ENCODE measurements at regions not wholly inside any gene's neighbourhood (a gene's known extent, or its start where the extent isn't known, plus 50 kb on each side); places are given as distances from the start of the nearest gene placed in this dataset.
"Not testable (repeated sequence)": the region's sequence is repeated elsewhere in the genome, so short reads cannot be mapped to it uniquely, and the experiment has no call there.

DNA sequence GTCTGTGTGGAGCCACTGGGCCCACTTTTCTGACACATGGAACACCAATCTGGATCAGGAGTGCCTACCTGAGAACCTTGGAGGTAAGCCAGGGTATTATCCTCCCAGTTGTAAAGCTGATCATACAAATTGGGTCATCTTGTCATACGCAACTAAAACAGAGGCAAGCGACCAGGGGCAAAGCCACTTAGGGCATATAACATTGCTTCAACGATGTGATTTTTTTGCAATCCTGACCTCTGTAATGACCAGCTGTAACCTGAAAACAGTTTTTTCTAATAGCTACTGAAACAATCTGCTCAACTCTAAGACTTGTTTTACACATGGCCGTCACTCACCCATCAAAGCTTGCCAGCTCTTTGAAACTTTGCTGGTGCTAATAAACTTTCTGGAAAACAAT, 261.5 kb upstream of the AGTR2 start:
- Histone ChIP-seq H3K4me3 (ENCODE audit: low read depth, low read length) (no peak overlapping the region), H3K9me3 (ENCODE audit: severe bottlenecking) (no peaks in the 10 kb centered on the region), H3K36me3 (no peaks in the 10 kb centered on the region), H3K27me3 (ENCODE audit: insufficient read depth, low read depth, severe bottlenecking) (no peaks in the 10 kb centered on the region), H3K27ac (no peak overlapping the region)
- TF ChIP-seq, protein P1, sequence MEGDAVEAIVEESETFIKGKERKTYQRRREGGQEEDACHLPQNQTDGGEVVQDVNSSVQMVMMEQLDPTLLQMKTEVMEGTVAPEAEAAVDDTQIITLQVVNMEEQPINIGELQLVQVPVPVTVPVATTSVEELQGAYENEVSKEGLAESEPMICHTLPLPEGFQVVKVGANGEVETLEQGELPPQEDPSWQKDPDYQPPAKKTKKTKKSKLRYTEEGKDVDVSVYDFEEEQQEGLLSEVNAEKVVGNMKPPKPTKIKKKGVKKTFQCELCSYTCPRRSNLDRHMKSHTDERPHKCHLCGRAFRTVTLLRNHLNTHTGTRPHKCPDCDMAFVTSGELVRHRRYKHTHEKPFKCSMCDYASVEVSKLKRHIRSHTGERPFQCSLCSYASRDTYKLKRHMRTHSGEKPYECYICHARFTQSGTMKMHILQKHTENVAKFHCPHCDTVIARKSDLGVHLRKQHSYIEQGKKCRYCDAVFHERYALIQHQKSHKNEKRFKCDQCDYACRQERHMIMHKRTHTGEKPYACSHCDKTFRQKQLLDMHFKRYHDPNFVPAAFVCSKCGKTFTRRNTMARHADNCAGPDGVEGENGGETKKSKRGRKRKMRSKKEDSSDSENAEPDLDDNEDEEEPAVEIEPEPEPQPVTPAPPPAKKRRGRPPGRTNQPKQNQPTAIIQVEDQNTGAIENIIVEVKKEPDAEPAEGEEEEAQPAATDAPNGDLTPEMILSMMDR (IDR thresholded peaks at IDR 0.05; ENCODE audit: low read depth, low read length), result no peak
- DNase-seq, result no peak

DNA sequence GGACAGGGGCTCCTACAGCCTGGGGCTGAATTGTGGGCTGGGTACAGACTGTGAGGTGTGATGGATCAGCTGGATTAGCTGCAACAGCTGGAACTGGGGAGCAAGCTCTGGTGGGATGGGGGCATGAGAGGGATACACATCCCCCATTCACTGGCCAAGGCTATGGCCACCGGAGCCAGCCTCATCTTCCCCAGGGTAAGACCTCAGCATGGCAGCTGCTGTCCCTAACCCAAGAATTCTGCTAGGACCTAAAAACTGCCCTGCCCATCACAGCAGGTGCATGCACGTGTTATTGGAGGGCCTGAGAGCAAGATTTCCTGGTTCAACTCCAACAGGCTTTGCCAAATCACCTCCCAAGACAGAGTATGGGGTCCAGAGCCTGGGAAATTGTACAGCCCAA, 258.6 kb upstream of the AGTR2 start:
- TF ChIP-seq, protein P1 (IDR thresholded peaks at IDR 0.05; ENCODE audit: low read depth, low read length), result no peak
- H3K9me3 ChIP-seq (ENCODE audit: severe bottlenecking), result no peaks in the 10 kb centered on the region
- DNase-seq, result no peak

DNA sequence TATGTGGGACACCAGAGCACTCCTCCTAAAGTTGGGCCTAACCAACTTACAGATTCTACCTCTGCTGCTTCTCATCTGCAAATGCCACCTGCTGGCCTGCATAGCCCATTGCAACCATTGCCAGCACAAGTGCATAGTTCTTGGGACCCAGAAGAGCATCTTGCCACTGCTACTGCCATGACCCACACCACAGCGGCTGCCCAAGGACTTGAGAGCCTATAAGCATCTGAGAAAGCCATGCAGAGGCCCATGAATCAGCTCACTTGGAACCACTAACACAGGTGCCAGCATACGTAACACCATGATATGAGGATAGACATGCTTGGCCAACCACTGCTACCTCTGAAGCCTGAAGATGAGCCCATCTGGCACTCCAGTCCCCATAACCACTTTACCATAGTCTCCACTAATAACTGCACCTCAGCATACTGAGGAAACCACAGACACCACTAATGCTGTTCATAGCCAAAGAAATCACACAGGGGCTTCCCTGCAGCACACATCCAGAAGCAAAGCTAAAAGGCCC, 258.1 kb upstream of the AGTR2 start:
- TF ChIP-seq, protein P1 (IDR thresholded peaks at IDR 0.05; ENCODE audit: low read depth, low read length), result peak; percentile 73
- no peak overlapping the region for H3K4me3 ChIP-seq (ENCODE audit: low read depth, low read length)
- no peaks in the 10 kb centered on the region for H3K9me3 ChIP-seq (ENCODE audit: severe bottlenecking)
- peak; percentile 57 for DNase-seq
- no peak overlapping the region for H3K27ac ChIP-seq
- no peaks in the 10 kb centered on the region for H3K27me3 ChIP-seq (ENCODE audit: insufficient read depth, low read depth, severe bottlenecking)
- no peaks in the 10 kb centered on the region for H3K36me3 ChIP-seq

More for the DNA sequence above, 258.6 kb upstream of the AGTR2 start:
- H3K4me3 ChIP-seq (ENCODE audit: low read depth, low read length), result no peak overlapping the region
- no peaks in the 10 kb centered on the region for H3K36me3 ChIP-seq
- no peak overlapping the region for H3K27ac ChIP-seq
- no peaks in the 10 kb centered on the region for H3K27me3 ChIP-seq (ENCODE audit: insufficient read depth, low read depth, severe bottlenecking)

DNA sequence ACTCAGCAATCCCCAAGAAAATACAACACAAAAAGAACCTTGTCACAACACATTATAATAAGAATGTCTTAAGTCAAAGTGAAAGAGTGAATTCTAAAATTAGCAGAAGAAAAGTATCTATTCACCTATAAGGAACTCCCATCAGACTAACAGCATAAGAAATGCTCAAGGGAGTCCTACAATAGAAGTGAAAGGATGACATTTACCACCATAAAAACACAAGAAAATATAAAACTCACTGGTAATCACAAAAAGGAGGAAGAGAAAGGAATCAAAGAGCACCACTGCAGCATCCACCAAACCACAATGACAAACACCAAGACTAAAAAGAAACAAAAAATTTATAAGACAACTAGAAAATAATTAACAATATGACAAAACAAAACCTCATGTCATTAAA, 257.0 kb upstream of the AGTR2 start:
- H3K4me3 ChIP-seq (ENCODE audit: low read depth, low read length), result no peak overlapping the region
- H3K9me3 ChIP-seq (ENCODE audit: severe bottlenecking), result no peaks in the 10 kb centered on the region
- no peaks in the 10 kb centered on the region for H3K36me3 ChIP-seq
- no peak overlapping the region for H3K27ac ChIP-seq
- TF ChIP-seq, protein P1 (IDR thresholded peaks at IDR 0.05; ENCODE audit: low read depth, low read length), result no peak
- DNase-seq, result no peak
- no peaks in the 10 kb centered on the region for H3K27me3 ChIP-seq (ENCODE audit: insufficient read depth, low read depth, severe bottlenecking)

DNA sequence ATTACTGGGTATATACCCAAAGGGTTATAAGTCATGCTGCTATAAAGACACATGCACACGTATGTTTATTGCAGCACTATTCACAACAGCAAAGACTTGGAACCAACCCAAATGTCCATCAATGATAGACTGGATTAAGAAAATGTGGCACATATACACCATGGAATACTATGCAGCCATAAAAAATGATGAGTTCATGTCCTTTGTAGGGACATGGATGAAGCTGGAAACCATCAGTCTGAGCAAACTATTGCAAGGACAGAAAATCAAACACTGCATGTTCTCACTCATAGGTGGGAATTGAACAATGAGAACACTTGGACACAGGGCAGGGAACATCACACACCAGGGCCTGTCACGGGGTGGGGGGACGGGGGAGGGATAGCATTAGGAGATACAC, 254.9 kb upstream of the AGTR2 start:
- DNase-seq; H3K27me3 ChIP-seq (ENCODE audit: insufficient read depth, low read depth, severe bottlenecking); H3K4me3 ChIP-seq (ENCODE audit: low read depth, low read length); H3K36me3 ChIP-seq; H3K27ac ChIP-seq; H3K9me3 ChIP-seq (ENCODE audit: severe bottlenecking): not testable (repeated sequence)

DNA sequence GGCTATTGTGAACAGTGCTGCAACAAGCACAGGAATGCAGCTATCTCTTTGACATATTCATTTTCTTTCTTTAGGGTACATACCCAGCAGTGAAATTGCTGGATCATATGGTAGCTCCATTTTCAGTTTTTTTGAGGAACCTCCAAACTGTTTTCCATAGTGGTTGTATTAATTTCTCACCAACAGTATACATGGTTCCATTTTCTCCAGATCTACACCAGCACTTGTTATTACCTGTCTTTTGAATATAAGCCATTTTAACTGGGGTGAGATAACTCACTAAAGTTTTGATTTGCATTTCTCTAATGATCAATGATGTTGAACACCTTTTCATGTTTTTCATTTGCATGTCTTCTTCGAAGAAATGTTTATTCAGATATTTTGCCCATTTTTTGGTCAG, 241.1 kb upstream of the AGTR2 start:
- Histone ChIP-seq H3K9me3 (ENCODE audit: severe bottlenecking) (peaks cover 3% of the 10 kb centered on the region), H3K27ac (no peak overlapping the region), H3K36me3 (no peaks in the 10 kb centered on the region), H3K27me3 (ENCODE audit: insufficient read depth, low read depth, severe bottlenecking) (peaks cover 3% of the 10 kb centered on the region), H3K4me3 (ENCODE audit: low read depth, low read length) (no peak overlapping the region)
- TF ChIP-seq, protein P1 (IDR thresholded peaks at IDR 0.05; ENCODE audit: low read depth, low read length), result no peak
- no peak for DNase-seq

All from WERI-Rb-1 (cell line).